Neutrophil (primary cell): ENCODE measurements at regions not wholly inside any gene's neighbourhood (a gene's known extent, or its start where the extent isn't known, plus 50 kb on each side); places are given as distances from the start of the nearest gene placed in this dataset.

Experiments used
- H3K27ac ChIP-seq: fragments of 200-600 bp; sonication (generic); 2 replicates; pipeline ENCODE4 v1.5.1; 2016; ENCODE audit warnings: mild to moderate bottlenecking, moderate library complexity
- H3K27me3 ChIP-seq: fragments of 200-600 bp; sonication (generic); 2 replicates; pipeline ENCODE4 v1.6.0; 2016; ENCODE audit warnings: mild to moderate bottlenecking
- H3K36me3 ChIP-seq: fragments of 200-600 bp; sonication (generic); 2 replicates; pipeline ENCODE4 v1.5.1; 2017
- H3K4me1 ChIP-seq, 2 experiments: fragments of 200-600 bp in 1 of 2; sonication (generic) in 1 of 2; 1 replicate in 1 of 2; 2 replicates in 1 of 2; pipeline versions ENCODE4 v1.5.1 to v1.6.1; 2013 to 2016; ENCODE audit warnings: low read depth in 1 of 2, low read length in 1 of 2, mild to moderate bottlenecking in 1 of 2, moderate library complexity in 1 of 2; ENCODE audit not compliant: control insufficient read depth in 1 of 2, insufficient read depth in 1 of 2
- H3K4me3 ChIP-seq, 2 experiments: fragments of 200-600 bp in 1 of 2; sonication (generic) in 1 of 2; 1 replicate in 1 of 2; 2 replicates in 1 of 2; pipeline ENCODE4 v1.5.1; 2013 to 2016; ENCODE audit warnings: low read depth in 1 of 2, low read length in 1 of 2, mild to moderate bottlenecking in 1 of 2, moderate library complexity in 1 of 2
- H3K9me3 ChIP-seq: fragments of 200-600 bp; sonication (generic); 2 replicates; pipeline ENCODE4 v1.5.1; 2016
- TF ChIP-seq, protein P1 (sequence below): fragments of 200-600 bp; sonication (generic); IDR thresholded peaks from 2 replicates; pipeline ENCODE4 v1.5.1; 2016; ENCODE audit warnings: antibody characterized with exemption

GRCh38 chr3:152968388-152969024, 133.6 kb downstream of the P2RY1 start:
- TF ChIP-seq, protein P1, sequence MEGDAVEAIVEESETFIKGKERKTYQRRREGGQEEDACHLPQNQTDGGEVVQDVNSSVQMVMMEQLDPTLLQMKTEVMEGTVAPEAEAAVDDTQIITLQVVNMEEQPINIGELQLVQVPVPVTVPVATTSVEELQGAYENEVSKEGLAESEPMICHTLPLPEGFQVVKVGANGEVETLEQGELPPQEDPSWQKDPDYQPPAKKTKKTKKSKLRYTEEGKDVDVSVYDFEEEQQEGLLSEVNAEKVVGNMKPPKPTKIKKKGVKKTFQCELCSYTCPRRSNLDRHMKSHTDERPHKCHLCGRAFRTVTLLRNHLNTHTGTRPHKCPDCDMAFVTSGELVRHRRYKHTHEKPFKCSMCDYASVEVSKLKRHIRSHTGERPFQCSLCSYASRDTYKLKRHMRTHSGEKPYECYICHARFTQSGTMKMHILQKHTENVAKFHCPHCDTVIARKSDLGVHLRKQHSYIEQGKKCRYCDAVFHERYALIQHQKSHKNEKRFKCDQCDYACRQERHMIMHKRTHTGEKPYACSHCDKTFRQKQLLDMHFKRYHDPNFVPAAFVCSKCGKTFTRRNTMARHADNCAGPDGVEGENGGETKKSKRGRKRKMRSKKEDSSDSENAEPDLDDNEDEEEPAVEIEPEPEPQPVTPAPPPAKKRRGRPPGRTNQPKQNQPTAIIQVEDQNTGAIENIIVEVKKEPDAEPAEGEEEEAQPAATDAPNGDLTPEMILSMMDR, result no peak
- H3K4me1 ChIP-seq, result no peaks in the 10 kb centered on the region
- no peak overlapping the region for H3K4me3 ChIP-seq
- no peaks in the 10 kb centered on the region for H3K27me3 ChIP-seq
- H3K9me3 ChIP-seq, result no peaks in the 10 kb centered on the region
- H3K36me3 ChIP-seq, result no peaks in the 10 kb centered on the region
- no peak overlapping the region for H3K27ac ChIP-seq

- TF ChIP-seq, protein P1, result no peak
- H3K36me3 ChIP-seq, result no peaks in the 10 kb centered on the region
- no peaks in the 10 kb centered on the region for H3K4me1 ChIP-seq
- no peak overlapping the region for H3K27ac ChIP-seq
- no peaks in the 10 kb centered on the region for H3K27me3 ChIP-seq
- no peaks in the 10 kb centered on the region for H3K9me3 ChIP-seq
- no peak overlapping the region for H3K4me3 ChIP-seq
These were observed 134.8 kb downstream of the P2RY1 start for GRCh38 chr3:152969557-152970300.

DNA sequence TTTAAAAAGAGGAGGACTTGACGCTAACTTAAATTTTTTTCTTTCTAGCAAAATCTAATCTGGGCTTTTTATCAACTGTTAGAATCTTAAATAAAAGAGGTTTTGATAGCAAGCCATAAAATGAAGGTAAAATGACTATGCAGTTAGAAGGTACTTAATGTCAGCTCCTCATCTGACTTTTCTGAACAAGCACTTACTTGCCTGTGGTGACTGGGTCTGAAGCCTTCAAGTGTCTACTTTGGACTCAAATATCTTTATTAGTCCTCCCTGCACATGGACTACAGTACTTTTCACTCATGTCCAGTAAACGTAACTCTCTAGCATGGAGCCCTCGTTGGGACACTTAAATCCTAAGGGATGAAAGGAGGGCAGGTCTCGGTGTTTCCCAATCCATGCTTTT, 135.9 kb downstream of the P2RY1 start:
- Histone ChIP-seq H3K4me3 (no peak overlapping the region), H3K4me1 (no peaks in the 10 kb centered on the region), H3K27ac (no peak overlapping the region), H3K36me3 (no peaks in the 10 kb centered on the region), H3K27me3 (no peaks in the 10 kb centered on the region), H3K9me3 (no peaks in the 10 kb centered on the region)
- TF ChIP-seq, protein P1, result no peak

- Histone ChIP-seq H3K9me3 (no peaks in the 10 kb centered on the region), H3K4me1 (no peaks in the 10 kb centered on the region), H3K4me3 (no peak overlapping the region), H3K27ac (no peak overlapping the region), H3K36me3 (no peaks in the 10 kb centered on the region), H3K27me3 (no peaks in the 10 kb centered on the region)
- TF ChIP-seq, protein P1, result no peak
These were observed 136.9 kb downstream of the P2RY1 start for GRCh38 chr3:152971880-152972279.

DNA sequence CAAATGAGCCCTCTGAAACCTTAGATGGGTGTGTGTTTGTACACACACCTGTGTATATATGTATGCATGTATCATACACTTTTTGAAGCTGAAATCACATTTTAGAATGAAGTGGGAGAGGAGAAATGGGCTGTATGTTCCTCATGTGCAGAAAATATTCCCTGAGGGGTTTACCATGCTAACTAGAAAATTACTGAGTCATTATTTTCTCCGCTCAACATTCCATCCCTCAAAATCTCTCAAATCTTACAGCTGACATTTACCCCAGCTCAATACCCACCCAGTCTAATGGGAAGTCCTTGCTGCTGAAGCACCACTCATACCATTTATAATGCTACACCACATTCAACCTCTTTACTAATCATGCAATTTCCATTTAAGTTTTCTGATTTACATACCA, 138.6 kb downstream of the P2RY1 start:
- H3K4me3 ChIP-seq, result no peak overlapping the region

More for the DNA sequence above, 138.6 kb downstream of the P2RY1 start:
- TF ChIP-seq, protein P1, result no peak
- Histone ChIP-seq H3K36me3 (no peaks in the 10 kb centered on the region), H3K27ac (no peak overlapping the region), H3K27me3 (no peaks in the 10 kb centered on the region), H3K9me3 (no peaks in the 10 kb centered on the region), H3K4me1 (no peaks in the 10 kb centered on the region)
